Gastrocnemius medialis (tissue), 4 donors: ENCODE measurements at regions not wholly inside any gene's neighbourhood (a gene's known extent, or its start where the extent isn't known, plus 50 kb on each side); places are given as distances from the start of the nearest gene placed in this dataset.
A peak's percentile ranks its signal among the peaks of the same experiment; 100 is the strongest.

ENCODE experiments used
- ATAC-seq, 2 donors: fragments of 150-250 bp; one replicate each; pipeline ENCODE4 v1.9.1; 2016
- DNase-seq, 2 donors: peaks; one replicate each; pipeline ENCODE4 v3.0.0-alpha.2; 2019
- H3K27ac ChIP-seq, 4 donors: fragments of 200-600 bp; sonication (generic); 1 replicate in 1 of 4; 2 replicates in 3 of 4; pipeline ENCODE4 v1.5.1; 2016 to 2018; ENCODE audit warnings: mild to moderate bottlenecking in 2 of 4, moderate library complexity in 1 of 4
- H3K27me3 ChIP-seq, 3 donors: fragments of 200-600 bp; sonication (generic) in 2 of 3; 1 replicate in 1 of 3; 2 replicates in 2 of 3; pipeline versions ENCODE4 v1.5.1 to v1.6.0; 2016 to 2019; ENCODE audit warnings: mild to moderate bottlenecking in 1 of 3, moderate library complexity in 1 of 3
- H3K36me3 ChIP-seq, 2 donors: fragments of 200-600 bp; sonication (generic) in 1 of 2; one replicate each; pipeline ENCODE4 v1.5.1; 2017 to 2018
- H3K4me1 ChIP-seq, 2 donors: fragments of 200-600 bp; sonication (generic) in 1 of 2; one replicate each; pipeline ENCODE4 v1.5.1; 2016 to 2017; ENCODE audit warnings: mild to moderate bottlenecking in 2 of 2
- H3K4me3 ChIP-seq, 4 donors: fragments of 200-600 bp; sonication (generic) in 3 of 4; 1 replicate in 1 of 4; 2 replicates in 3 of 4; pipeline ENCODE4 v1.5.1; 2016 to 2019; ENCODE audit warnings: mild to moderate bottlenecking in 2 of 4
- H3K9me3 ChIP-seq, 3 donors: fragments of 200-600 bp; sonication (generic) in 2 of 3; 1 replicate in 1 of 3; 2 replicates in 2 of 3; pipeline ENCODE4 v1.5.1; 2016 to 2019
- CTCF ChIP-seq, 5 experiments: fragments of 450-650 bp in 3 of 5; fragments of 200-600 bp in 2 of 5; sonication (generic) in 2 of 5; IDR thresholded peaks in 4 of 5; conservative IDR thresholded peaks in 1 of 5; 1 replicate in 4 of 5; 2 replicates in 1 of 5; pipeline ENCODE4 v1.5.1; 2016 to 2019; ENCODE audit warnings: antibody characterized with exemption in 5 of 5, mild to moderate bottlenecking in 3 of 5, moderate library complexity in 3 of 5
- POLR2A ChIP-seq, 2 donors: fragments of 450-650 bp; IDR thresholded peaks; one replicate each; pipeline ENCODE4 v1.6.1; 2017; ENCODE audit warnings: antibody characterized with exemption in 2 of 2, mild to moderate bottlenecking in 2 of 2, moderate library complexity in 2 of 2
- in situ Hi-C, 4 donors: fragments of 200-750 bp; cut with MboI; loops; one replicate each; pipeline versions ENCODE4 v1.15.0 to v1.8.0; 2017; ENCODE audit warnings: low sequenced_read_pairs in 4 of 4
- intact Hi-C: fragments of 100-400 bp; cut with DNase I; formaldehyde crosslinking; loops from one replicate; pipeline ENCODE4 v1.15.1; 2023; ENCODE audit warnings: low total_unique reads

GRCh38 chr2:147634826-147635225, 210.0 kb upstream of the ACVR2A start:
- Histone ChIP-seq H3K27me3 (no peaks in the 10 kb centered on the region), H3K4me1 (no peaks in the 10 kb centered on the region), H3K36me3 (no peaks in the 10 kb centered on the region), H3K9me3 (no peaks in the 10 kb centered on the region), H3K27ac (no peak overlapping the region), H3K4me3 (no peak overlapping the region)
- intact Hi-C loops: no loop called here
- no peak for DNase-seq
- no peak for ATAC-seq
- in situ Hi-C loops: no loop called here
- no peak for TF ChIP-seq POLR2A (IDR thresholded peaks at IDR 0.05)
- no peak for TF ChIP-seq CTCF (IDR thresholded peaks at IDR 0.05 in 4 of 5, conservative IDR thresholded peaks at IDR 0.05 in 1 of 5)

- in situ Hi-C loops (no loop called here), intact Hi-C loops (no loop called here)
- ATAC-seq (no peak), DNase-seq (peak in 1 of 2 donors; percentile 13)
- H3K4me1 ChIP-seq: no peaks in the 10 kb centered on the region
- H3K36me3 ChIP-seq: no peaks in the 10 kb centered on the region
- no peak overlapping the region for H3K27ac ChIP-seq
- no peak for TF ChIP-seq CTCF (IDR thresholded peaks at IDR 0.05 in 4 of 5, conservative IDR thresholded peaks at IDR 0.05 in 1 of 5)
- no peak for TF ChIP-seq POLR2A (IDR thresholded peaks at IDR 0.05)
- no peaks in the 10 kb centered on the region for H3K27me3 ChIP-seq
- H3K9me3 ChIP-seq: no peaks in the 10 kb centered on the region
- H3K4me3 ChIP-seq: no peak overlapping the region
Measured at GRCh38 chr2:147632198-147632597, 212.6 kb upstream of the ACVR2A start.

- H3K4me3 ChIP-seq: no peak overlapping the region
- H3K27me3 ChIP-seq: no peaks in the 10 kb centered on the region
- no peaks in the 10 kb centered on the region for H3K4me1 ChIP-seq
- H3K9me3 ChIP-seq: no peaks in the 10 kb centered on the region
- TF ChIP-seq POLR2A (IDR thresholded peaks at IDR 0.05): no peak
- TF ChIP-seq CTCF (IDR thresholded peaks at IDR 0.05 in 4 of 5, conservative IDR thresholded peaks at IDR 0.05 in 1 of 5): no peak
- in situ Hi-C loops: no loop called here
- H3K36me3 ChIP-seq: no peaks in the 10 kb centered on the region
- intact Hi-C loops: no loop called here
- no peak overlapping the region for H3K27ac ChIP-seq
- DNase-seq: no peak
- ATAC-seq: no peak
Measured at GRCh38 chr2:147631294-147631693, 213.5 kb upstream of the ACVR2A start.

- Histone ChIP-seq H3K27ac (no peak overlapping the region), H3K27me3 (no peaks in the 10 kb centered on the region), H3K4me1 (no peaks in the 10 kb centered on the region), H3K4me3 (no peak overlapping the region), H3K36me3 (no peaks in the 10 kb centered on the region), H3K9me3 (no peaks in the 10 kb centered on the region)
- no peak for DNase-seq
- intact Hi-C loops (no loop called here), in situ Hi-C loops (no loop called here)
- no peak for ATAC-seq
- TF ChIP-seq CTCF (IDR thresholded peaks at IDR 0.05 in 4 of 5, conservative IDR thresholded peaks at IDR 0.05 in 1 of 5): no peak
- no peak for TF ChIP-seq POLR2A (IDR thresholded peaks at IDR 0.05)
Measured at GRCh38 chr2:147630585-147630984, 214.2 kb upstream of the ACVR2A start.

- H3K4me3 ChIP-seq: no peak overlapping the region
- H3K36me3 ChIP-seq: no peaks in the 10 kb centered on the region
- no peak for DNase-seq
- TF ChIP-seq POLR2A (IDR thresholded peaks at IDR 0.05): no peak
- TF ChIP-seq CTCF (IDR thresholded peaks at IDR 0.05 in 4 of 5, conservative IDR thresholded peaks at IDR 0.05 in 1 of 5): no peak
- peak in 1 of 2 donors; percentile 24 for ATAC-seq
- H3K27ac ChIP-seq: no peak overlapping the region
- intact Hi-C loops (no loop called here), in situ Hi-C loops (no loop called here)
- H3K4me1 ChIP-seq: no peaks in the 10 kb centered on the region
- no peaks in the 10 kb centered on the region for H3K9me3 ChIP-seq
- H3K27me3 ChIP-seq: no peaks in the 10 kb centered on the region
Measured at GRCh38 chr2:147628971-147629421, 215.8 kb upstream of the ACVR2A start.
